ENCODE measurements at regions not wholly inside any gene's neighbourhood (a gene's known extent, or its start where the extent isn't known, plus 50 kb on each side); places are given as distances from the start of the nearest gene placed in this dataset.

DNA sequence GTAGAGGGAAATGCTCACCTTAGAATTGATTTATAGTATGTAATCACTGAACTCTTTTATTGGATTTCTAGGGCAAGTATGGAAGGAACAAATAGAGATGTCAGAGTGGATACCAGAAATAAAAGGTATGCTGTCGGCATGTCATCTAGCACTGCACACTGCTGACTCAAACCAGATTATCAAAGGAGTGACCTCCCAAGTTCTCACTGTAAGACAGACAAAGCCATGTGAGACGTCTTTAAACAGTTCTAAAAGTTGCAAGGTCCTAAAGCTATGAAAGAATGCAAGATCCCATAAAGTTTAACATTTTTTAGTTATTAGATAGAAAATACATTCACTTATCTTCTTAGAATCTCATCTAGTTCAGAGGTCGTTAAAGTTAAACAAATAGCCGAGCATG lies 70.0 kb upstream of the CPM start:
- Histone ChIP-seq H3K4me3 (replicated peaks; ENCODE audit: low read depth, low read length) (no peak overlapping the region), H3K36me3 (ENCODE audit: control insufficient read depth, insufficient read depth, low read length) (no peaks in the 10 kb centered on the region), H3K27me3 (replicated peaks; ENCODE audit: control insufficient read depth, insufficient read depth, low read length) (no peaks in the 10 kb centered on the region; the same call in 1 of the 2 replicates)
- TF ChIP-seq CTCF (IDR thresholded peaks at IDR 0.05; ENCODE audit: insufficient read depth, low read length, poor library complexity, severe bottlenecking): no peak
- DNase-seq (ENCODE audit: extremely low read depth, insufficient read length): no peak

GRCh38 chr12:69003991-69004390 lies 71.0 kb upstream of the CPM start:
- no peak for DNase-seq (ENCODE audit: extremely low read depth, insufficient read length)
- TF ChIP-seq CTCF (IDR thresholded peaks at IDR 0.05; ENCODE audit: insufficient read depth, low read length, poor library complexity, severe bottlenecking): no peak
- Histone ChIP-seq H3K36me3 (ENCODE audit: control insufficient read depth, insufficient read depth, low read length) (no peaks in the 10 kb centered on the region), H3K4me3 (replicated peaks; ENCODE audit: low read depth, low read length) (no peak overlapping the region), H3K27me3 (replicated peaks; ENCODE audit: control insufficient read depth, insufficient read depth, low read length) (no peaks in the 10 kb centered on the region; the same call in 1 of the 2 replicates)

DNA sequence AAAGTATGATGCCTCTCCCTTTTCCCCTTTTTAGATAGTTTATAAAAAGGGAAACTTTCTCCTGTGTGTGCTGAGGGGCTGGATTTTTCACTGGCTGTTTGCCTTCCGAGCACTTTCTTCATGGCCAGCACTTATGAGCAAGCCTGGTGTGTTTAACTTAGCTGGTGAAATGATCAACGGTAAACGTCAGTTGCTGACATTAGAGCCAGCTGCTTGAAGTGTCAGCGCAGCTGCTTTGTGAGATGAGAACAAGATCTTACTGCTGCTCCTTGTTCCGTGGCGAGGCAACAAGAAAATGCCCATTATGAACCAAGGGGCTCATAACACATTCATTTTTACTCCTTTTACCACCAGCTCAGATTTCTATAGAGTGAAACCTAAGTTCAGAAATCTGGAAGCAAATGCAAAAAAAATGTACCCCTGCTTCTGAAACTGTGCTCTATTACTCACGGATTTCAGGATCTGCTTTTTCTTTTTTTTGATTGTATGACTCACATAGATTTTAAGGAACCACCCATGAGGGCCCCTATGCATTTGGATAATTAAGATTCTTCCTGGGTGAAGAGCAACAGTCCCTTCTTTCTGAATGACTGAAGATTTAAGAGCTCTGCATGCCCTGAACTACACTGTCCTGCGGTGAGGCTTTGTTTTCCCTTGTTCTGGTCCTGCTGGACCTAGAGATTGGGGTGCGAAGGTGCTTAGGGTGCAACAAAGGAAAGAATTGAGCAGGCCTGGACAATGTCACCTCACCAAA lies 74.3 kb upstream of the CPM start:
- no peak for DNase-seq (ENCODE audit: extremely low read depth, insufficient read length)
- H3K36me3 ChIP-seq (ENCODE audit: control insufficient read depth, insufficient read depth, low read length): no peaks in the 10 kb centered on the region
- TF ChIP-seq CTCF (IDR thresholded peaks at IDR 0.05; ENCODE audit: insufficient read depth, low read length, poor library complexity, severe bottlenecking): no peak
- no peak overlapping the region for H3K4me3 ChIP-seq (replicated peaks; ENCODE audit: low read depth, low read length)
- no peaks in the 10 kb centered on the region; the same call in 1 of the 2 replicates for H3K27me3 ChIP-seq (replicated peaks; ENCODE audit: control insufficient read depth, insufficient read depth, low read length)

DNA sequence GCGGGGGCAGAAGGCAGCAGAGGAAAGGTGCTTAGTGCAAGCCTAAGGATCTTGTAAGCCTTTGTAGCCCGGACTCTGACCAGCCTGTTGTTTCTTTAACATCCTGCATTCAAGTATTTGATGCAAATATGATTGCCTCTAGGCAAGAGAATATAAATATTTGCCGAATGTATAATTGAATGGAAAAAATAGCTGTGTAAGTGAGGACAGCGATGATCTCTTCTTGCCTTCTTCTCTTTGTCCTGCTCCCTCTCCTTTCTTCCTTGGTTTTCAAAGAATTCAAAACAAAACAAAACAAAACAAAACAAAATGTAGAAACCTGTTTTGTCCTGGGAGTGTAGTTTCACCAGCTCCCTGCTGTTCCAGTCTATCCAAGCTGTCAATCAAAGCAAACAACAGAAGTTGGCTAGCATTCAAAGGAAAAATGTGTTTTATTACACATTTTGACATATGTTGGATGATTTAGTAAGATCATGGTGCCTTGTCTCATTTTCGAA lies 74.9 kb upstream of the CPM start:
- H3K4me3 ChIP-seq (replicated peaks; ENCODE audit: low read depth, low read length): no peak overlapping the region
- no peak for TF ChIP-seq CTCF (IDR thresholded peaks at IDR 0.05; ENCODE audit: insufficient read depth, low read length, poor library complexity, severe bottlenecking)
- no peaks in the 10 kb centered on the region for H3K36me3 ChIP-seq (ENCODE audit: control insufficient read depth, insufficient read depth, low read length)
- DNase-seq (ENCODE audit: extremely low read depth, insufficient read length): no peak
- H3K27me3 ChIP-seq (replicated peaks; ENCODE audit: control insufficient read depth, insufficient read depth, low read length): no peaks in the 10 kb centered on the region; the same call in 1 of the 2 replicates

DNA sequence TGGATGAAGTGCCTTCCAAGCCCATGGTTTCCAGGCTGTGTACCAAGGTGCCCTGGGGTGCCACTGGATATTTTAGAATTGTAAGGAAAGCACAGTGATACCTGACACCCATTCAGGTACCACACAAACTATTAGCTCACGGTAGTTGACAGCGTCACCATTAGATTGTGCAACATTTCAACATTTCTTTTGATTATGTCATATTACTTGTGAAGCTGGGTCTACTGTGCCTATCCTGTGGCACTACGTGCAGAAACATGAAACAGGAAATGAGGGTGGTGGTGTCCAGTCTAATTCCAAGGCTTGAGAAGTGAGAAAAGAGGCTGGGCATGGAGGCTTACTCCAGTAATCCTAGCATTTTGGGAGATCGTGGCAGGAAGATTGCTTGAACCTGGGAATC lies 75.5 kb upstream of the CPM start:
- Histone ChIP-seq H3K36me3 (ENCODE audit: control insufficient read depth, insufficient read depth, low read length) (no peaks in the 10 kb centered on the region), H3K27me3 (replicated peaks; ENCODE audit: control insufficient read depth, insufficient read depth, low read length) (no peaks in the 10 kb centered on the region; the same call in 1 of the 2 replicates), H3K4me3 (replicated peaks; ENCODE audit: low read depth, low read length) (no peak overlapping the region)
- TF ChIP-seq CTCF (IDR thresholded peaks at IDR 0.05; ENCODE audit: insufficient read depth, low read length, poor library complexity, severe bottlenecking): no peak
- DNase-seq (ENCODE audit: extremely low read depth, insufficient read length): no peak
